K562 (cell line): ENCODE measurements at regions not wholly inside any gene's neighbourhood (a gene's known extent, or its start where the extent isn't known, plus 50 kb on each side); places are given as distances from the start of the nearest gene placed in this dataset.

Experiments used
- ATAC-seq: fragments of 200-7000 bp; cut with Tn5 transposase; 3 replicates; pipeline ENCODE4 v1.9.1; 2020; ENCODE audit warnings: moderate library complexity
- BruUV-seq: library from RNA; stranded (reverse); fragments of 400-500 nt; replicated peaks from 2 replicates; lab custom pipeline; 2021; lab: Mats Ljungman, UMichigan
- CTCF ChIA-PET: fragments of 300-600 bp; formaldehyde crosslinking; extraction: SDS; loops from one replicate; lab custom pipeline; 2021; ENCODE audit warnings: low intra/inter-chr PET ratio; lab: Yijun Ruan, JAX
- POLR2A ChIA-PET: fragments of 300-600, 350-650 bp; sonication (Branson Sonifier 250); formaldehyde crosslinking; extraction: SDS; loops from one replicate; lab custom pipeline; 2021; ENCODE audit warnings: antibody characterized with exemption, inconsistent platforms; lab: Yijun Ruan, JAX
- DNase-seq, 4 experiments: peaks; one replicate each; pipeline versions ENCODE4 v3.0.0 to v3.0.0-alpha.2; 2011 to 2018; ENCODE audit warnings: low spot score in 3 of 4, mixed read lengths in 3 of 4; ENCODE audit errors: extremely low read depth in 1 of 4
- FAIRE-seq: peaks from 2 replicates; lab custom pipeline; 2011; peaks lifted over from hg19 to GRCh38; lab: Jason Lieb, UNC
- H2AFZ ChIP-seq: 2 replicates; pipeline ENCODE4 v1.6.0; 2011; ENCODE audit warnings: low read depth, low read length, control low read depth, inconsistent platforms
- H3K27ac ChIP-seq: fragments of 200-600 bp; 3 replicates; pipeline ENCODE4 v1.8.0; 2011; ENCODE audit warnings: low read depth, mild to moderate bottlenecking, control low read depth, inconsistent platforms, low read length, moderate library complexity, mixed read lengths; ENCODE audit errors: extremely low read depth
- H3K27me3 ChIP-seq, 2 experiments: fragments of 300-600 bp in 1 of 2; 2 replicates in 1 of 2; 3 replicates in 1 of 2; pipeline versions ENCODE4 v1.6.0 to v1.8.0; 2011; ENCODE audit warnings: inconsistent platforms in 2 of 2, low read length in 2 of 2, mild to moderate bottlenecking in 1 of 2, mixed read lengths in 1 of 2, moderate library complexity in 1 of 2; ENCODE audit not compliant: control insufficient read depth in 2 of 2, insufficient read depth in 2 of 2
- H3K36me3 ChIP-seq: fragments of 300-600 bp; 3 replicates; pipeline ENCODE4 v1.8.0; 2011; ENCODE audit warnings: mild to moderate bottlenecking, low read length, inconsistent platforms; ENCODE audit not compliant: control insufficient read depth, insufficient read depth
- H3K4me1 ChIP-seq, 2 experiments: fragments of 200-600 bp in 1 of 2; replicated peaks in 1 of 2; 2 replicates in 1 of 2; 3 replicates in 1 of 2; pipeline versions ENCODE4 v1.5.1 to v1.8.0; 2011; ENCODE audit warnings: inconsistent platforms in 2 of 2, low read length in 2 of 2, mild to moderate bottlenecking in 1 of 2, mixed read lengths in 1 of 2, moderate library complexity in 1 of 2; ENCODE audit not compliant: control insufficient read depth in 2 of 2, insufficient read depth in 2 of 2
- H3K4me2 ChIP-seq: 2 replicates; pipeline ENCODE4 v1.6.1; 2011; ENCODE audit warnings: low read length, control low read depth, inconsistent platforms, mixed read lengths; ENCODE audit not compliant: insufficient read depth
- H3K4me3 ChIP-seq: fragments of 200-600 bp; sonication (generic), shearing (Covaris generic); 2 replicates; pipeline ENCODE4 v1.5.1; 2016; ENCODE audit warnings: control low read depth, inconsistent platforms
- H3K79me2 ChIP-seq: fragments of 200-600 bp; 3 replicates; pipeline ENCODE4 v1.8.0; 2011; ENCODE audit warnings: low read length, inconsistent platforms; ENCODE audit not compliant: control insufficient read depth, insufficient read depth
- H3K9ac ChIP-seq, 2 experiments: 2 replicates each; pipeline versions ENCODE4 v1.6.0 to v1.6.1; 2011; ENCODE audit warnings: low read depth in 2 of 2, low read length in 2 of 2, control low read depth in 1 of 2, inconsistent platforms in 1 of 2, mild to moderate bottlenecking in 1 of 2, mixed read lengths in 1 of 2; ENCODE audit not compliant: insufficient read depth in 1 of 2
- H3K9me1 ChIP-seq: one replicate; pipeline ENCODE4 v1.6.0; 2011; ENCODE audit warnings: inconsistent platforms, mild to moderate bottlenecking, low read length, moderate library complexity; ENCODE audit not compliant: control insufficient read depth, insufficient read depth
- H3K9me3 ChIP-seq: replicated peaks from 2 replicates; pipeline ENCODE4 v1.5.1; 2011; ENCODE audit warnings: low read depth, low read length, inconsistent platforms; ENCODE audit not compliant: control insufficient read depth, insufficient read depth
- H4K20me1 ChIP-seq: replicated peaks from 2 replicates; pipeline ENCODE4 v1.6.1; 2011; ENCODE audit warnings: low read length, inconsistent platforms, mixed read lengths; ENCODE audit not compliant: control insufficient read depth, insufficient read depth
- PRMT5 ChIP-seq: sonication (generic); formaldehyde crosslinking; IDR thresholded peaks from 2 replicates; pipeline ENCODE4 v1.5.0; 2020; ENCODE audit warnings: missing genetic modification reagents
- RHOXF2B ChIP-seq: fragments of 250-450 bp; sonication (Bioruptor Pico); conservative IDR thresholded peaks from 2 replicates; pipeline ENCODE4 v1.5.1; 2021
- WGBS: fragments of 100-300 bp; shearing (Covaris generic); methylation state at CpG from one replicate; pipeline ENCODE4 v1.1.6; 2016; ENCODE audit warnings: low coverage, mixed read lengths; ENCODE audit not compliant: insufficient coverage; ENCODE audit errors: missing lambda C conversion rate; 5-methylcytosine and 5-hydroxymethylcytosine counted together
- in situ Hi-C: fragments of 300-500 bp; cut with MboI; formaldehyde crosslinking; loops from 4 replicates; pipeline ENCODE4 v1.15.0; 2018; ENCODE audit warnings: inconsistent platforms, mixed read lengths
- intact Hi-C: fragments of 100-400 bp; cut with micrococcal nuclease; formaldehyde crosslinking; loops from 2 replicates; pipeline ENCODE4 v1.14.2; 2022
- TF ChIP-seq, protein P1 (sequence below): fragments of 450-650 bp; formaldehyde crosslinking; IDR thresholded peaks from 2 replicates; pipeline ENCODE4 v1.4.0; 2020; ENCODE audit warnings: mild to moderate bottlenecking, mixed read lengths

GRCh38 chr2:145960479-145961163 is 1440.7 kb upstream of the ZEB2 start:
- Histone ChIP-seq H2AFZ (no peak overlapping the region), H3K27ac (no peak overlapping the region), H3K27me3 (no peaks in the 10 kb centered on the region), H3K9me1 (no peaks in the 10 kb centered on the region), H3K4me1 (no peaks in the 10 kb centered on the region), H3K9ac (no peak overlapping the region), H3K4me3 (no peak overlapping the region), H3K4me2 (no peak overlapping the region), H3K36me3 (no peaks in the 10 kb centered on the region), H4K20me1 (no peaks in the 10 kb centered on the region), H3K79me2 (no peaks in the 10 kb centered on the region), H3K9me3 (peaks cover 4% of the 10 kb centered on the region; the same call in 1 of the 2 replicates)
- no TSS peak for BruUV-seq
- intact Hi-C loops, result no loop called here
- DNase-seq (no peak), ATAC-seq (no peak), FAIRE-seq (no peak)
- TF ChIP-seq, protein P1, sequence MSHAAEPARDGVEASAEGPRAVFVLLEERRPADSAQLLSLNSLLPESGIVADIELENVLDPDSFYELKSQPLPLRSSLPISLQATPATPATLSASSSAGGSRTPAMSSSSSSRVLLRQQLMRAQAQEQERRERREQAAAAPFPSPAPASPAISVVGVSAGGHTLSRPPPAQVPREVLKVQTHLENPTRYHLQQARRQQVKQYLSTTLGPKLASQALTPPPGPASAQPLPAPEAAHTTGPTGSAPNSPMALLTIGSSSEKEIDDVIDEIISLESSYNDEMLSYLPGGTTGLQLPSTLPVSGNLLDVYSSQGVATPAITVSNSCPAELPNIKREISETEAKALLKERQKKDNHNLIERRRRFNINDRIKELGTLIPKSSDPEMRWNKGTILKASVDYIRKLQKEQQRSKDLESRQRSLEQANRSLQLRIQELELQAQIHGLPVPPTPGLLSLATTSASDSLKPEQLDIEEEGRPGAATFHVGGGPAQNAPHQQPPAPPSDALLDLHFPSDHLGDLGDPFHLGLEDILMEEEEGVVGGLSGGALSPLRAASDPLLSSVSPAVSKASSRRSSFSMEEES (CRISPR knock-in tag), result no peak
- no peak for TF ChIP-seq PRMT5 (CRISPR knock-in tag)
- in situ Hi-C loops, result no loop called here
- ChIA-PET POLR2A (interaction anchor here (0.6 to 1.1 kb wide), 2 partner anchors 34 to 161 kb away, joined by 3 read pairs; no protein-coding TSS in a partner anchor), CTCF (no interaction called here)
- WGBS, result 31% methylated on average over 22 of the region's 23 CpGs

GRCh38 chr2:145958611-145959010 is 1438.7 kb upstream of the ZEB2 start:
- Histone ChIP-seq H4K20me1 (no peaks in the 10 kb centered on the region), H3K4me2 (no peak overlapping the region), H3K27me3 (no peaks in the 10 kb centered on the region), H3K36me3 (no peaks in the 10 kb centered on the region), H3K4me3 (no peak overlapping the region), H3K9me1 (no peaks in the 10 kb centered on the region), H2AFZ (no peak overlapping the region), H3K79me2 (no peaks in the 10 kb centered on the region), H3K27ac (no peak overlapping the region), H3K9ac (no peak overlapping the region), H3K9me3 (peaks cover 4% of the 10 kb centered on the region; the same call in 1 of the 2 replicates), H3K4me1 (no peaks in the 10 kb centered on the region)
- in situ Hi-C loops, result no loop called here
- POLR2A ChIA-PET, result no interaction called here
- CTCF ChIA-PET, result no interaction called here
- TF ChIP-seq RHOXF2B (CRISPR knock-in tag), result no peak
- FAIRE-seq (no peak), ATAC-seq (no peak), DNase-seq (no peak)
- BruUV-seq, result no TSS peak
- intact Hi-C loops, result no loop called here
- 8% methylated on average over 4 of the region's 4 CpGs for WGBS
